Medulla oblongata (tissue), 1 donor: ENCODE measurements at regions not wholly inside any gene's neighbourhood (a gene's known extent, or its start where the extent isn't known, plus 50 kb on each side); places are given as distances from the start of the nearest gene placed in this dataset.

Source experiments
- DNase-seq: peaks from one replicate; pipeline ENCODE4 v3.0.0-alpha.2; 2015; ENCODE audit errors: extremely low spot score

DNA sequence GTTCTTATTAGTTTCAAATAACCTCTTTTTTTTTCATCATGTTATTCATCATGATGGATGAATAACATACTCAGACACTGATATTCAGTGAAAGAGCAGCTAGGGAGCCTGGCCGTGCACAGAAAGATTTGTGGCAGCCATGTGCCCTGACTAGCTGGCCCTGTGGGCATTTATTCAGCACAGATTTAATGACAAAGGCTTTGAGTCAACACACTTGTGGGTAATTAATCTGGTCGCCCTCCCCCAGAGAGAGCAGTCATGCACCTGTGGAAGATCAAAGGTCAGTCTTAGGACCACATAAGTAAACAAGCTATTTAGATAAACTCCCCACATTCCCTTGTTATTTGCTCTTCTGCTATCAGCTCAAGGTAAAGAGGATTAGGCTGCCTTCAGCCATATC, 153.2 kb upstream of the HMCN1 start:
- DNase-seq, result no peak

DNA sequence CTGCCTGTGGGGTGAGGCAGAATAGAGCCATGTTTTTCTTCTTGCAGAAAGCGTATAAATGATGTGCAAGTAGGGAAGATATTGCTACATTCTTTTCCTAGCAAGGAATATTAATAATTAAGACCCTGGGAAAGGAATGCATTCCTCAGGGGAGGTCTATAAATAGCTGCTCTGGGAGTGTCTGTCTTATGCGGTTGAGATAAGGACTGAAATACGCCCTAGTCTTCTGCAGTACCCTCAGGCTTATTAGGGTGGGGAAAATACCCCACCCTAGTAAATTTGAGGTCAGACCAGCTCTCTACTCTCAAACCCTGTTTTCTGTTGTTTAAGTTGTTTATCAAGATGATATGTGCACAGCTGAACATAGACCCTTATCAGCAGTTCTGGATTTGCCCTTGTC, 155.9 kb upstream of the HMCN1 start:
- DNase-seq, result no peak

DNA sequence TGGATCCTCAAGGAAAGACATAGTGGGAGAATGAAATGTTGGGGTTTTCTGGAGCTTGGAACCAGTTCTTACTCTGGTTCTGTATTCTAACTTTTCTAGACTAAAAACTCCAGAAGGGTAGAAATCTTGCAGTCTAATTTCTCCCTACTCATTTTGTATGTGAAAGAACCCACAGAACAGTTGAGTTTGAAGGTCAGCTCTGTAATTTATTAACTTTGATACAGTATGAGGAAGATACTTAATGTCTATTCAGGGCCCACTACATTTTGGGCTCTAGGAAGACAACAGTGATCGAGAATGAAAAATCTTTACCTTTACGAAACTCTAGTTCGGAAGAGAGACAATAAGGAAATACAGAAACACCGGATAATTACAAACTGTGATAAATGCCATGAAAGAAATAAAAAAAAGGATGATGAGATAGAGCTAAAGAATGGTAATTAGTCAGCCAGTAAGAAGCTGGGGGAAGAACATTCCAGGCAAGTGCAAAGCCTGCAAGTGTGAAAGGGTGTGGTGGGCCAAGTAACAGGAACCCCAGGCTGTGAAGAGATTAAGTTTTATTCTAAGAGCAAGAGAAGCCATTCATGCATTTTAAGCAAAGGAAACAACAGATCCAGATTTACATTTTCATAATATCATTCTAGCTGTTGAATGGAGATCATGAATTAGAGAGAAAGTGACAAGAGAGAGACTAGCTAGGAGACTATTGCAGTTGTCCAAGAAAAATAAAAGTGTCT, 159.9 kb upstream of the HMCN1 start:
- DNase-seq, result no peak

DNA sequence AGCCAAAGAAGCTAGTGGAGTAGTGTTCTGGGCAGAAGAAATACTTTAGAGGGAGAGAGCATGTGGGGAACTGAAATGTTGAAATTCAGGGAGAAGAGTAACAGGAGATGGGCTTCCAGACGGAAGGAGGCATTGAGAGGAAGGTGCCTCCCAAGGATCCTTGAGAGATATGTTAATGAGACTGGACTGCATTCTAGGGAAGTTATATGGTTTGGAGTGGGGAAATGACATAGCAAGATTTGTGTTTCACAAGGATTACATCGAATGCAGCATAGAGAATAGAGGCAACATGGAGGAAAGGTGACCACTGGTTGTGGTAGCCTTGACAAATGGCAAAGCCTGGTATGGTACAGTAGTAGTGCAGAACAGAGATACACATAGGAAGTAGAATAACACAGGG, 160.5 kb upstream of the HMCN1 start:
- no peak for DNase-seq

DNA sequence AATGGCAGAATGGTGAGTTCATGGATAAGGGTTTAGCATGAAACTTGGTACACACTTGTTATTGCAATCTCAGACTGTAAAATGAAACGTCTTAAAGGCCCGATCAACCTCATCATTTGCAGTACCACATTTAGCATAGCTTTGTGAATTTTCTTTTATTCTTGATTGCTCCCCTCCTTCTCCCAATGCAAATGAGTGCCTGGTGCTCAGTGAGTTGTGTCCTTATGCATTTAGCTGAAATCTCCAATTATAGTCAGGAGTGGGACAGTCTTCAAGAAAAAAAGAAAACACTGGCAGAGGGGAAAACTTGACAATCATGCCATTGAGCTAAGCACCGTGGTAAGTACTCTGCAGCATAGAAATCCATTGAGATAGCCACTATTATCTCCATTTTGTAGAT, 161.0 kb upstream of the HMCN1 start:
- DNase-seq, result no peak

DNA sequence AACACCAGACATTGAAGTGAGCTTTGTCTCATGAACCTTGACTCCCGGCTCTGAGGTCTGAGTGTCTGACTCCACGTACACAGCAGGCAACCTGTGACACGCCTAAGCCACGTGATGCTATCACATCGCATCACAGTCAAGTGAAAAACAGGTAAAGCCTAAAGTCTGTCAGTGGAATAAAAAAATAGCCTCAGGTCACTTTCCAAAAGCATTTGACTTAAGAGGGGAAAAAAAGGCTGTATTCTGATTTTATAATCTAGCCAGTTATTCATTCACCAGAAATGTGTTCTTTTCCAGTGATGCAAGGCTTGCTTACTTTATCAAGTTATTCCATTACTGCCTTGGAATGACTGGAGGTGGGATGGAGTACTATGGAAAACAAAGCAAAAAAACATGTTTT, 163.2 kb upstream of the HMCN1 start:
- no peak for DNase-seq

DNA sequence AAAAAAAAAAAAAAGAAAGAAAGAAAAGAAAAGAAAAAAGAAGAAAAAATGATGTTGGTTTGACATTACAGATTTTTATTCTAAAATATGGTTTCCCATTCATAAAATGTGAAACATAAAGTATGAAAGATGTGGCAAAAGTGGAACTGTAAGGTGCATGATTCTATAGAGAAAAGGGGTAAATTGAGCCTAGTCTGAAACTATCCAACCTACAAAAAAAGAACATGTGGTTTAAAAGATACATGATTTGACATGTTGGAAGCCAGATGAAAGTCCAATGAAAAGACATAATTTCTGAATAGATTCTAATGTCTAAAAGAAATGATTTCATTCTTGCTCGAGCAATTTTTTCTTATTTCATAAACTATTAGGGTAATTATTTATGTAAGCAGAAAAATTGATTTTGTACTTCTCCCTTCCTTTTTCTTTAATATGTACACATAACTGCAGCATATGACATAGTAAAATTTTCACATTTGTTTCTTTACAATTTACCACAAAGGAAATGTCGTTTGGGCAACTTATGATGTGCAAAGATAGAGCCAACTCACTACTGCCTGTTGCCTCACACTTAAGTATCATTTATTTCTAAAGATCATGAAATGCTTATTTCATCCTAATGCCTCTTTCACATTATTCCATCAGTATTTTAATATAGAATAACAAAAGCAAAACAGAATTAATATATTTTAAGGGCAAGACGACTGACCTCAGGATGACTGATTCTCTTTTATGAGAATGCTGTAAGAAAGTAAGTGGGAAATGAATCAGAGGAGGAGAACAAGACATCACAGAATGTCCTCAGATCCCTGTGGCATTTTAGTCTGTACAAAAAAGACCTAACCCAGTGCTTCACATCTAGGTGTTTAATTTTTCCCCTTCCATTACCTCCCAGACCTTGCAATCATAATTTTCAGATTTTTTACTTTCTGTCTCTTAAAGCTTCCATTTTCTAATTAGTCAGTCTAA, 165.8 kb upstream of the HMCN1 start:
- no peak for DNase-seq

DNA sequence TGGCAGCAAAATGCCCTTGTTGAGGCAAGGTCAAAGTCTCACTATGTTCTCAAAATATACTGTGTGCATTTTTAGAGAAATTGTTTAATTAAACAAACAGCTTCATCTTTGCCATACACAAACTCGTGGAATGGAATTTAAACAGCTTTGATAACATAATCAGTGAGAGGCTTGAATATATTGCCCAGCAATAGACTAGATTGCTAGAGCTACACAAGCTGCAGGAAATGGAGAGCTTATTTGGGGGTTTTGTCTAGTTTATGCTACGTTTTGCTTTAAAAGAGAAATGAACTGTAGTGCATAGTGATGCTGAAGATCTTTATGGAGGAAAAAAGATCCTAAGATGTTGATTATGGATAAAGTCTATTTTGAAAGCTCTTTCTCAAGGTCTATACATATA, 166.8 kb upstream of the HMCN1 start:
- DNase-seq, result no peak

DNA sequence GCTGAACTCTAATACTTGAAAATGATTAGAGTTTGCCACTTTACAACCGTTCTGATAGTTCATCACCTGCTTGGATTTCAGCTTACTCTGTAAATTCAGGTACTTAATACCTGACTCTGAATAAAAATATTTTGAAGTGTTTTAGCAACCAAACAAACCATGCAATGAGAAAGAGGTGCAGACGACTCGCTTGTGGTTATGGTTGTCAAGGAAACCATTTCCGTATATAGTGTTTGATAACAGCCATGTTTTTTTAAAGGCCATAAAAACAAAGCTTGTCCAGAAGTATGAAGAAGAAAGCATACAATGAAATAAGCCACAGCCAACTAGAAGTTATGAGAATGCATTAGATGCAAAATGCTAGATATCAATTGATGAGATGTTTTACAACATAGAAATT, 167.2 kb upstream of the HMCN1 start:
- no peak for DNase-seq

DNA sequence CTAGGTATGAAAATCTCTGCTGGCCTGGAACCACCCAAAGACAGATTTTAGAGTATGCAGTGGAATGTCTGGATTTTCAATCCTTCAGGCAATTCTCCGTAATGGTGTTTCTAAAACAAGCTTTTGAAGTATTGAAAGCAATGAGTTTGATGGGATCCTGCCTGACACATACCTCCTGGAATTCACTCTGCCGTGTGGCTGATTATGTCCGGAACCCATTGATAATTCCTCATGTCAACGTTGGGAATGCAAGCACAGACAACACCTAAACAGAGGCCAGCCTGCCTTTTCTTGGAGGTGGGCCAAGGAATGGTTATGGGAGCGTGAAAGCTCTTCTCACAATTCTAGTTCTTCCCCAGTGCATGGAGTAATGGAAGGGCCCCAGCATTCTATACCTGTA, 168.9 kb upstream of the HMCN1 start:
- no peak for DNase-seq

DNA sequence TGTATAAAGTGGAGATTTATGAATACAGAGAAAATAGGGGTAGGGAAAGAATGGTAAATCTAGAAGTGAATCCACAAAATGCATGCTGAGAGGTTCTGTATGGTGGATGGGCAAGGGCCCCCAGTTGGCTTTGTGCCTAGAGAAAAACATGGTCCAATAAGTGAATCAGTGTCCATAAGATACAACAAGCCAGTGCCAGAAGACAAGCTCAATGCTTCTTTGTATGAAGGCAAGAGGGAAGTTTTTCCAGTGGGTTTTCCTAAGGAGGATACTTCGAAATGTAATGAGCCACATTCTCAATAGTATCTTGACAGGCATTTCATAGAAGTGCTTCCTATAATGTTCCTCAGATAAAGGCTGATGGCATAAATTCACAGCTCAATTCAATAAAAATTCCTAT, 169.4 kb upstream of the HMCN1 start:
- DNase-seq, result no peak

DNA sequence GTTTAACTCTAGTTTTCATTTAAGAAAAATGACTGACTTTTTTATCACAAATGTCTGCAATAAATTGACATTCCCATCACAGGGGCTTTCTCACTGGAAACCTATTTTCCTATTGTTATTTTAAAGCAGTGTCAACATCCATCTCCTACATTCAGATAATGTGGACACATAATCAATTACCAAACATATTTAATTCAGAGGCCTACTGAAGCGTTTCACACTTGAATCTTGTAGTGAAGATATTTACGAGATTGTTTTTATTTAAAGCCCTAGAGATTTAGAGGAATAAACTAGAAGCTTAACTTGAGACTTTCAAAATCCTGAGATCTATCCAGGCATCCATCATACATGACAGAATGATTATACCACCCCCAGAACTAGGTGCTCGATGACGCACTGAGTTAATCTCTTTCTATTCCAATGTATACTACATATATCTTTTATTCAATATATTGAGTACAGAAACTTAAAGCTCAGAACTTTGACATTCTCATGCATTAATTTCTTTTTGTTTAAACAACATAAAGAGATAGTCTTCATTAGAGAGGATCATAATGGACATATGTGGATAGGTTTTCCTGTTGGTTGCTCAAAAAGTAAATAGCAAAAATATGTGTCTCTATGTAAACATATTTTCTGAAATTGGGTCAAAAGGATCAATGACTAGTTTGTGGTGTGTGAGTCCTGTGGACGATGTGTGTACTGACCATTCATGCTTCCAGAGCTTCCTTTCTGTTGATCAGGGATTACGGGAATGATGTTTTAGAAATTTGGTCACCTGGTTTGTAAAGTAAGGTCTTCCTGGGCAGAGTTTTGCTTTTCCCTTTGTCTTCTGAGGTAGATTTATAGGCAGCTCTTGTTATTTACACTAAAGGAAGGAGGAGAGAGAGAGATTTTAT, 171.5 kb upstream of the HMCN1 start:
- DNase-seq, result no peak

DNA sequence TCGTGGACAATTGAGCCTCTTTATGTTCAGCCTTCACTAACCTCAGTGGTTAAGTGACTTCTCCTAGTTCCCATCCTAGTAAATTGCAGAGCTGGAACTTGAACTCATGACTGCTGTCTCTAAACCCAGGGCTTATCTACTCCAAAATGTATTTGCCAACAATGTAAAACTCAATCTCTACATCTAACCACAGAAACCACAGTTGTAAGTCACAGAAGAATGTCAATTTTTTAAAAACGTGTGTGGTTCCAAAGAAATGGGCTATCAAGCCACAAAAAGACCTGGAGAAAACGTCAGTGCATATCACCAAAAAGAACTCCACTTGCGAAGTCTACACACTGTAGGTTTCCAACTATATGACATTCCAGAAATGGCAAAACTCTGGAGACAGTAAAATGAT, 172.6 kb upstream of the HMCN1 start:
- no peak for DNase-seq

DNA sequence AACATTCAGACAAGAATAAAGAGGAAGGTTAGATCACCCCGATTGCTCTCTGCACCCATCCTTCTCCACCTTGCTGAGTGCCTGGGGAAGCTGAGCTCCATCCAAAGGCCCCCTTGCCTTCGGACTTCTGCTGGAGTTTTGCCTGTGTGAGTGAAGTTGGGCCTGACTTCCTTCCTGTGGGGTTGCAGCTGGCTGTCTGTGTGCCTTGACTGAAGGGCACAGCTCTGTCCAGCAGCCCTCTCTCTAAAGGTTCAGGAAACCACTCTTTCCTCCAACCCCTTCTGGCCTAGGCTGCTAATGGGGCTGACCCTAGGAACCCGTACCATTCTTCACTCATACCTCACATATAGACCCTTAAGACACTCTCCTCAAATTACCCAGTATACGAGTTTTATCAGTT, 173.4 kb upstream of the HMCN1 start:
- peak; percentile 11 for DNase-seq

DNA sequence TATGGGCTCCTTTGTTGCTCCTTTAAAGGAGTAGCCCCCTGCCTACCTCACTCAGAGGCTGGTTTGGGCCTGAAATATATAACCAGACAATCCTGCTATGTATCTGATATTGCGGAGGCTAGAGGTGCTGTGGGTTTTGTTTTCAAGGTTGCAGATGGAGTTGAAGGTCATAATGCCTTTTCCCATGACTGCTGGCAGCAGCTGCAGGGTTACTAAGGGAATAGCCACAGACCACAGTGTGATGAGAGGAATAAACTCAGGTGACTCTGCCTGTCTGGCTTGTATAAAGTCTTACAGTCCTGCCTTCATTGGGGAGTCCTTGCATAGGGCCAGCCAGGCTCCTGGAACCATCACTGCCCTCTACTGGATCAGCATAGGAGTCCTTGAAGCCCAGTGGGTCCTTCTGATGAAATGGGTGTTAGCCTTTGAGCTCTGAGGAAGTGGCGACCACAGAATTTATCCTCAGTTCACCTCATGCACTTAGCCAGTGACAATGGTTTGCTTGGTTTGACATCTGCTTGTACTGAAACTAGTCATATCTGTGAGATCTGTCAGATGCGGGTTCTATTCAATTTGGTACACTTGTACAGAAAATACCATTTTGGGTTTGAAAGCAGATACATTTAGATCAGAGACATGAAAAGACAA, 174.4 kb upstream of the HMCN1 start:
- DNase-seq, result peak; percentile 81

DNA sequence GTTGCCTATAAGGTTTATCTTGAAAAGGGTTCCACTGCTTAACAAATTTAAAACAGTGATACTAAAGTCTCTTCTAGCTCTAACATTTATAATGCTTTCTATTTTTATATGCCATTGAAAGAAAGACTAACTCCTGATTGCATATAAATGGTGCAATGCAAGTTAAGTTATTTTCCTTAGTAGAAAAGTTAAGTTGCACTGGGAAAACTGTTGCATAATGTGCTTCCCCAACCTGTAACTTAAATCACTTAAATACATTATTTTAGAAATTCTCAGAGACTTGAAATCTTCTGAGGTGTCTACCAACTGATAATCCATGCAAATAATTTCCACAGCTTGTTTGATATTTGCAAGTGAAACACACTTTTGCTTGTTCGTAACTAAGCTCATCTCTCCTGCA, 175.0 kb upstream of the HMCN1 start:
- DNase-seq, result no peak

DNA sequence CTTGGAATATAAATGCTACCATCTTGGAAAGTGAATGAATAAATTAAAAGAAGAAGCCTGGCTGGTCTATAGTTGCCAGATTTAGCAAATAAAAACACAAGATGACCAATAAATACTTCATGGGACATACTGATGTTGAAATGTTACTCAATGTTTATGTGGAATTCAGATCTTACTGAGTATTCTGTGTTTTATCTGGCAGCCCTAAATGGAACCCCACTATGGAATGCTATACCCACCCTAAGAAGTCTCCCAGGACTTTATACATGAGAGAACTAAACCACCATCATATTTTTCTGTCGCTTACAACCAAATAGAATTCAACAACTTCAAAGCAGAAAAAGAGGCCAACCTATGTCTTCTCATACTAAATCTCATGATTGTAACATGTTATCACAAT, 177.6 kb upstream of the HMCN1 start:
- no peak for DNase-seq

DNA sequence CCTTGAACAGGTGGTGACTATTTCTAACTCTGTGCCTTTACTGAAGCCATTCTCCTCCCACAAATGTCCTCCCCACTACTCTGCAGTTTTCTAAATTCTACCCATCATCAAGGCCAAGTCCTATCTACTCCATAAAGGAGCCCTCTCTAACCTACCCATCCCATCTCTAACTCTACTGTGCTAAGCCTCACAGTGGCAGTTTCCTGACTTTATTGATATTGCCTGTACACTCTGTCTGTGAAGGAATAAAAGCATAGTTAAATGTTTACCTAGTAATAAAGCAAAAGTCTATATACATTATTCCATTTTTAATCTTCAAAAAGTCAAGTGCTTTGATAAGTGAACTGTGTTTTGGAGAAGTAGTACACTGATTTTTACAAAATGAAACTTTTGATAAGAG, 178.4 kb upstream of the HMCN1 start:
- no peak for DNase-seq

DNA sequence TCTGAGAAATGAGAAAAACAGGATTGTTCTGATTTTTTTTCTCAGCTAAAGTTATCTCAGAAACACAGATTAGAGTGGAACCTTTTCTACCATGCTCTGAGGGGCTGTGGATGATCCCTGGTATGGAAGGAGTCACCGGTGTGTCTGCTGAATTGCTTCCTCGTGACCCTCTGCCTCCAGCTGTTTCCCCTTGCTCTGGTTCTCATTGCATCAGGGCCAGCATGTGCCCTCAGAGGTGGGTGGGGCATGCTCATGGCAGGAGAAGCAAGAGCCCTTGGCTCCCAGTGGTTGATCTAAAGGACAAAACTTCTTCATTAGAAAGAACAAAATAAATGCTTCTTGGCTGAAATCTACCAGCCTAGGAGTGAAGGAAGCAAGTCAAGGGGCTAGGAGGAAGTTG, 183.2 kb upstream of the HMCN1 start:
- no peak for DNase-seq

DNA sequence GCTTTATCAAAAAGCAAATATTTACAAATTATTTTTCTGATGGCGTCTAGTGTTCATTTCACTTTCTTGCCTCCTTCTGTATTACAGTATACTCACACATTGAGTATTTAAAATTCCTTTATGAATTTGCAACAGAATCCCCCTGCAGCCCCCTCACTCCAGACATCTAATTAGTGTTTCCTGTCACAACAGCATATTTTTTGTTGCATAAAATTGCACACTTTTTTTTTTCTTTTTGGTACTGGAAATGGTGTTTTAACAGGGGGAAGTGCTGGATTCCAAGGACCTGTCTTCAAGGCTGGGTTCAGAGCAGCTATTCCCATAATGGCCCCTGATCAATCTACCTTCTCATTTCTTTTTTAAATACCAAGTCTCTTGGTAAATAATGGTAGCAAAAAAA, 184.3 kb upstream of the HMCN1 start:
- DNase-seq, result no peak

DNA sequence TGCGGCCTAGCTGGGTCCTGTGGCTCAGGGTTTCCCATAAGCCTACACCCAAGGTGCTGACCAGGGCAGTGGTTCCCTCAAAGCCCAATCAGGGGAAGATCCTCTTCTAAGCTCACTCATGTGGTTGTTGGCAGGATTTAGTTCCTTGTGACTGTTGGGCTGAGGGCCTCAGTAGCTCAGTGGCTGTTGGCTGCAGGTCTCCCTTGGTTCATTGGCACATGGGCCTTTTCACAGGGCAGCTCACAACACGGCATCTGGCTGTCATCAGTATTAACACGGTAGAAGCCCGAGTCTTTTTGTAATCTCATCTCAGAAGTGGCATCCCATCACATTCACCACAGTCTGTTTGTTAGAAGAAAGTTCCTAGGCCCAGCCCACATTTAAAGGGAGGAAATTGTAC, 188.2 kb upstream of the HMCN1 start:
- no peak for DNase-seq

DNA sequence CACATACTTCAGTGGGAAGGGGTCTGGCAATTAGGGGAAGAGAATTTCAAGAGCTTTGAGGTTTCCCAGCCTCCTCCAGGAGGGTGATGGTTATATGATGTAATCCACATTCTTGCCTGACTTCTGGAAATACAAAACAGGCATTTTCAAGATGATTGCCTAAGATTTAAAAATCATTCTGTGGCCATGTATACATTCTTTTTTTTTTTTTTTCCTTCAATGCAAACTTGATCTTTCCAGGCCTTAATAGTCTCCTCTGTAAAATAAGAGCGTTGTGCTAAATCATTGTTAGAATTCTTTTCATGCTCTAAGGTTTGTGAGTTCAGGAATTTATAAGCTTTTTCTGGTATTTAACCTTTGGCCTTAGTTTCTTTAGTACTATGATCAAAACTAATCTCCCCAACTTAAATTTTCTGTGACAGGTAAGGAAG, 192.3 kb upstream of the HMCN1 start:
- DNase-seq, result no peak
